ENCODE measurements at regions not wholly inside any gene's neighbourhood (a gene's known extent, or its start where the extent isn't known, plus 50 kb on each side); places are given as distances from the start of the nearest gene placed in this dataset.

- no peak for TF ChIP-seq EZH2 (IDR thresholded peaks at IDR 0.05; ENCODE audit: borderline replicate concordance, low read length)
- TF ChIP-seq, protein P1, sequence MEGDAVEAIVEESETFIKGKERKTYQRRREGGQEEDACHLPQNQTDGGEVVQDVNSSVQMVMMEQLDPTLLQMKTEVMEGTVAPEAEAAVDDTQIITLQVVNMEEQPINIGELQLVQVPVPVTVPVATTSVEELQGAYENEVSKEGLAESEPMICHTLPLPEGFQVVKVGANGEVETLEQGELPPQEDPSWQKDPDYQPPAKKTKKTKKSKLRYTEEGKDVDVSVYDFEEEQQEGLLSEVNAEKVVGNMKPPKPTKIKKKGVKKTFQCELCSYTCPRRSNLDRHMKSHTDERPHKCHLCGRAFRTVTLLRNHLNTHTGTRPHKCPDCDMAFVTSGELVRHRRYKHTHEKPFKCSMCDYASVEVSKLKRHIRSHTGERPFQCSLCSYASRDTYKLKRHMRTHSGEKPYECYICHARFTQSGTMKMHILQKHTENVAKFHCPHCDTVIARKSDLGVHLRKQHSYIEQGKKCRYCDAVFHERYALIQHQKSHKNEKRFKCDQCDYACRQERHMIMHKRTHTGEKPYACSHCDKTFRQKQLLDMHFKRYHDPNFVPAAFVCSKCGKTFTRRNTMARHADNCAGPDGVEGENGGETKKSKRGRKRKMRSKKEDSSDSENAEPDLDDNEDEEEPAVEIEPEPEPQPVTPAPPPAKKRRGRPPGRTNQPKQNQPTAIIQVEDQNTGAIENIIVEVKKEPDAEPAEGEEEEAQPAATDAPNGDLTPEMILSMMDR (IDR thresholded peaks at IDR 0.05; ENCODE audit: low read length) = no peak
These were observed 374.0 kb downstream of the KIF2B start for GRCh38 chr17:54196751-54197150.

Measured in OCI-LY1 (cell line).